ENCODE measurements at regions not wholly inside any gene's neighbourhood (a gene's known extent, or its start where the extent isn't known, plus 50 kb on each side); places are given as distances from the start of the nearest gene placed in this dataset.

DNA sequence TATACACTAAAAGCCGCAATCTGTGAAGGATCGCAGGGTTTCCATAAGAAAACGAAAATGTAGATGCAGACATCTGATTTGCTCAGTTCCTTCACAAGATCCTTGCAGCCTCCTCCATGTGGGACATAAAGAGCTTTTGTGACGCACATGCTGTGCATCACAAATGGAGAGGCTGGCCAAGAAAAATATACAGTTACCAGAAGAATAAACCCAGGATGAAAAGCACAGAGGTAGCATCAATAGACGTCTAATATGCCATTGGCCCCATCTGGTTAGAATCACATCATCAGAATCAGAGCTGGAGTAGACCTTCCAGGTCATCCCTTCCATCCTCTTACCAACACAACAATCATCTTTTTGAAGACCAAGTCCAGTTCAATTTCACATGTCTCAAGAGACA is 517.4 kb downstream of the RAB28 start:
- DNase-seq, result no peak
- Histone ChIP-seq H3K36me3 (no peaks in the 10 kb centered on the region), H3K27ac (no peak overlapping the region), H3K9me3 (no peaks in the 10 kb centered on the region), H3K4me1 (no peaks in the 10 kb centered on the region), H3K4me3 (no peak overlapping the region), H3K27me3 (no peaks in the 10 kb centered on the region)
- TF ChIP-seq POLR2AphosphoS5 (IDR thresholded peaks at IDR 0.05), result no peak
- TF ChIP-seq POLR2A (IDR thresholded peaks at IDR 0.05), result no peak
- TF ChIP-seq EP300 (IDR thresholded peaks at IDR 0.05), result no peak
- TF ChIP-seq, protein P1, sequence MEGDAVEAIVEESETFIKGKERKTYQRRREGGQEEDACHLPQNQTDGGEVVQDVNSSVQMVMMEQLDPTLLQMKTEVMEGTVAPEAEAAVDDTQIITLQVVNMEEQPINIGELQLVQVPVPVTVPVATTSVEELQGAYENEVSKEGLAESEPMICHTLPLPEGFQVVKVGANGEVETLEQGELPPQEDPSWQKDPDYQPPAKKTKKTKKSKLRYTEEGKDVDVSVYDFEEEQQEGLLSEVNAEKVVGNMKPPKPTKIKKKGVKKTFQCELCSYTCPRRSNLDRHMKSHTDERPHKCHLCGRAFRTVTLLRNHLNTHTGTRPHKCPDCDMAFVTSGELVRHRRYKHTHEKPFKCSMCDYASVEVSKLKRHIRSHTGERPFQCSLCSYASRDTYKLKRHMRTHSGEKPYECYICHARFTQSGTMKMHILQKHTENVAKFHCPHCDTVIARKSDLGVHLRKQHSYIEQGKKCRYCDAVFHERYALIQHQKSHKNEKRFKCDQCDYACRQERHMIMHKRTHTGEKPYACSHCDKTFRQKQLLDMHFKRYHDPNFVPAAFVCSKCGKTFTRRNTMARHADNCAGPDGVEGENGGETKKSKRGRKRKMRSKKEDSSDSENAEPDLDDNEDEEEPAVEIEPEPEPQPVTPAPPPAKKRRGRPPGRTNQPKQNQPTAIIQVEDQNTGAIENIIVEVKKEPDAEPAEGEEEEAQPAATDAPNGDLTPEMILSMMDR (IDR thresholded peaks at IDR 0.05), result no peak
- 77 to 79% methylated on average over 5 of the region's 5 CpGs for WGBS, 2 donors
- intact Hi-C loops (cut with DNase I), result no loop called here

GRCh38 chr4:12965334-12965733 is 518.8 kb downstream of the RAB28 start:
- Histone ChIP-seq H3K4me3 (no peak overlapping the region), H3K9me3 (no peaks in the 10 kb centered on the region), H3K36me3 (no peaks in the 10 kb centered on the region), H3K4me1 (no peaks in the 10 kb centered on the region), H3K27ac (no peak overlapping the region), H3K27me3 (no peaks in the 10 kb centered on the region)
- no peak for DNase-seq
- intact Hi-C loops (cut with DNase I), result no loop called here
- WGBS, 2 donors, result 65 to 67% methylated on average over 4 of the region's 4 CpGs
- TF ChIP-seq POLR2A (IDR thresholded peaks at IDR 0.05), result no peak

DNA sequence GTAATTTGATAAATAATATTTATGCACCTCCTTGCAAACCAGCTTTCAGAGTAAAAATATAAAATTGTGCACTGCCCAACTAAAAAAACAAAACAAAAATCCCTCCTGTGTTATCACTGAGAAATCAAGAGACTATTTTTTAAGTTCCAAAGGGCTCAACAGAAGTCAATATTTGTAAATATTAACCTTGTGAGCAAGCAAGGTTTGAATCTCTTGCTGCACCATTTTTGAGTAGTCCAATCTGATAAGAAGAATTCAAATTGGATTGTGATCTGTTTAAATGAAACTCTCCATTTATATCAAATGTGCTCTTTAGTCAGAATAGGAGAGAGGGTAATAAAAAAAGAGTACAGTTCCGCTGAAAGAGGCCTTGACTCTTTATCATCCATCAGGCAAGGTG is 520.2 kb downstream of the RAB28 start:
- no peak overlapping the region for H3K4me3 ChIP-seq
- H3K27me3 ChIP-seq, result no peaks in the 10 kb centered on the region
- TF ChIP-seq POLR2AphosphoS5 (IDR thresholded peaks at IDR 0.05), result no peak
- TF ChIP-seq, protein P1 (IDR thresholded peaks at IDR 0.05), result no peak
- no peak for TF ChIP-seq EP300 (IDR thresholded peaks at IDR 0.05)
- TF ChIP-seq POLR2A (IDR thresholded peaks at IDR 0.05), result no peak
- intact Hi-C loops (cut with DNase I), result no loop called here
- no peak overlapping the region for H3K27ac ChIP-seq
- H3K36me3 ChIP-seq, result no peaks in the 10 kb centered on the region
- WGBS, 2 donors, result 88 to 89% methylated on average over 1 of the region's 1 CpG
- H3K4me1 ChIP-seq, result no peaks in the 10 kb centered on the region
- H3K9me3 ChIP-seq, result no peaks in the 10 kb centered on the region
- DNase-seq, result no peak

DNA sequence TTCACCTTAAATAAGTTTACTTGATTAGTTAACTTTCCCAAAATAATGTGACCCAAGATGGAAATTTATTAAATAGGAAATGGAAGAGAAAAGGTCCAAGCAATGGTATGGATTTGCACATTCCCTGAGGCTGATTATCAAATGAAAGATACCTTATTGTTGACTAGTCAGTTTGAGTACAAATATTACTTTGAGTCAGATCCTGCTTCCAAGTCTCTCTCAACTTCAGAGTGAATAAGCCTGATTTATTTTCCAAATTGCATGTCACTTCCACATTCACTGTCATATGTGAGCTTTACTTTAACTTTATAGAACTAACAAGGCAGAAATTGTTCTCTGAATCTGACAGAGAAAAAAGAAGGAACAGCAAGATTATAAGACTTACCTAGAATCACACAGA is 520.8 kb downstream of the RAB28 start:
- TF ChIP-seq POLR2AphosphoS5 (IDR thresholded peaks at IDR 0.05) (no peak), EP300 (IDR thresholded peaks at IDR 0.05) (no peak), POLR2A (IDR thresholded peaks at IDR 0.05) (no peak)
- TF ChIP-seq, protein P1 (IDR thresholded peaks at IDR 0.05), result no peak
- DNase-seq, result no peak
- H3K4me3 ChIP-seq, result no peak overlapping the region
- intact Hi-C loops (cut with DNase I), result no loop called here
- no peaks in the 10 kb centered on the region for H3K27me3 ChIP-seq
- no peaks in the 10 kb centered on the region for H3K4me1 ChIP-seq
- H3K36me3 ChIP-seq, result no peaks in the 10 kb centered on the region
- H3K27ac ChIP-seq, result no peak overlapping the region
- no peaks in the 10 kb centered on the region for H3K9me3 ChIP-seq

- H3K27me3 ChIP-seq, result no peaks in the 10 kb centered on the region
- H3K4me1 ChIP-seq, result no peaks in the 10 kb centered on the region
- TF ChIP-seq POLR2A (IDR thresholded peaks at IDR 0.05) (no peak), EP300 (IDR thresholded peaks at IDR 0.05) (no peak), POLR2AphosphoS5 (IDR thresholded peaks at IDR 0.05) (no peak)
- TF ChIP-seq, protein P1 (IDR thresholded peaks at IDR 0.05), result no peak
- H3K36me3 ChIP-seq, result no peaks in the 10 kb centered on the region
- no peak for DNase-seq
- no peak overlapping the region for H3K4me3 ChIP-seq
- H3K9me3 ChIP-seq, result no peaks in the 10 kb centered on the region
- no peak overlapping the region for H3K27ac ChIP-seq
- intact Hi-C loops (cut with DNase I), result no loop called here
- WGBS, 2 donors, result 73 to 78% methylated on average over 2 of the region's 2 CpGs
Observed at GRCh38 chr4:12961713-12962112, 522.4 kb downstream of the RAB28 start.

Measured in sigmoid colon (tissue), 6 donors.